ENCODE measurements at regions not wholly inside any gene's neighbourhood (a gene's known extent, or its start where the extent isn't known, plus 50 kb on each side); places are given as distances from the start of the nearest gene placed in this dataset.

DNA sequence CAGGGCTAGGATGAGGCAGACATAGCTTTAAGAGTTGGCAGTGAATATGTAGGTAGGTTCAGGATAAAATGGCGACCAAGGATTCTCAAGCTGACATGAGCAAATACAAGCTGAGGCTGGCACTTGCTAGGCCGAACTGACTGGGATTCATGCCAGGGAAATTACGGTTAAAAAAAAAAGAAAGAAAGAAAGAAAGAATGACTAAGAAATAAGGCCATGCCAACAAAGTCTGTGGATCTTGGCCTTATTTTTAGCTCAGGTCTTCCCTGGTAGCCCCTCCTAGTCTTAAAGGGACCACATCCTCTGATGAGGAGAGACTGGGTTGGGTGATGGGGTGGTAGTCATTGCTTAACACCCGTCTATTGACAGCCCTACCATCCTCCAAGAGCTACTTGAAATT lies 64.4 kb upstream of the KLHL13 start:
- Mint-ChIP-seq H3K4me3 (no peak overlapping the region), H3K9me3 (peaks cover 0 to 7% (median 0%) of the 10 kb centered on the region in 11 donors), H3K27ac (no peak overlapping the region), H3K4me1 (no peaks in the 10 kb centered on the region), H3K27me3 (no peaks in the 10 kb centered on the region), H3K36me3 (no peaks in the 10 kb centered on the region)
- CTCF ChIA-PET = no interaction called here
- Histone ChIP-seq H3K36me3 (ENCODE audit: control insufficient read depth in 2 of 3, insufficient read depth in 3 of 3, low read length in 3 of 3) (no peaks in the 10 kb centered on the region), H3K4me1 (ENCODE audit: control insufficient read depth in 2 of 2, insufficient read depth in 2 of 2, low read length in 2 of 2) (no peaks in the 10 kb centered on the region), H3K27ac (ENCODE audit: low read depth, low read length) (no peak overlapping the region), H3K27me3 (ENCODE audit: control insufficient read depth in 2 of 2, insufficient read depth in 2 of 2, low read length in 2 of 2) (no peaks in the 10 kb centered on the region), H3K9me3 (ENCODE audit: control insufficient read depth in 2 of 3, low read length in 3 of 3) (no peaks in the 10 kb centered on the region), H3K4me3 (ENCODE audit: low read length) (no peak overlapping the region)
- POLR2A ChIA-PET = no interaction called here
- DNase-seq (no peak), ATAC-seq (no peak)
- intact Hi-C loops (cut with micrococcal nuclease) = no loop called here

DNA sequence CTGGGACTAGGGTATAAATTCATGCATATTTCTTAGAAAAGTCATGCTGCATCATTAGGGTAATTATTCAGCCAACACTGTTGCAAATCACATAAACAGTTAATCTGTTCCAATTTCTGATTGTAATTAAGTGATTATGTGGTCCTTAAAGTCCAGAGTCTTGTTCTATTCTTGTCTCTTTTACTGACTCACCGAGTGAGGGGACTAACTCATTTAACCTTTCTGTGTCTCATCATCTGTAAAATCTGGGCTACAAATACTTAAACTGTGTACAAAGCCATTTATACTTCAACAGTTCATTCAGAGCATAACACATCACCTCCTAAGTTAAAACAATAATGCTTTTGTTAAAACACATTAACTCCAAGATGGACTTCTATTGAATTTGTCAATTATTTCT lies 65.4 kb upstream of the KLHL13 start:
- H3K27me3 ChIP-seq (ENCODE audit: control insufficient read depth in 2 of 2, insufficient read depth in 2 of 2, low read length in 2 of 2) = no peaks in the 10 kb centered on the region
- Mint-ChIP-seq H3K27ac (no peak overlapping the region), H3K4me3 (no peak overlapping the region), H3K27me3 (no peaks in the 10 kb centered on the region), H3K36me3 (no peaks in the 10 kb centered on the region), H3K9me3 (peaks cover 0 to 7% (median 0%) of the 10 kb centered on the region in 11 donors), H3K4me1 (no peaks in the 10 kb centered on the region)
- H3K9me3 ChIP-seq (ENCODE audit: control insufficient read depth in 2 of 3, low read length in 3 of 3) = no peaks in the 10 kb centered on the region
- no peaks in the 10 kb centered on the region for H3K4me1 ChIP-seq (ENCODE audit: control insufficient read depth in 2 of 2, insufficient read depth in 2 of 2, low read length in 2 of 2)
- intact Hi-C loops (cut with micrococcal nuclease) = no loop called here
- H3K4me3 ChIP-seq (ENCODE audit: low read length) = no peak overlapping the region
- POLR2A ChIA-PET = no interaction called here
- no peak for ATAC-seq
- no peak for DNase-seq
- CTCF ChIA-PET = no interaction called here
- H3K36me3 ChIP-seq (ENCODE audit: control insufficient read depth in 2 of 3, insufficient read depth in 3 of 3, low read length in 3 of 3) = no peaks in the 10 kb centered on the region
- no peak overlapping the region for H3K27ac ChIP-seq (ENCODE audit: low read depth, low read length)

GRCh38 chrX:118182681-118183080 lies 66.1 kb upstream of the KLHL13 start:
- Mint-ChIP-seq H3K36me3 (no peaks in the 10 kb centered on the region), H3K9me3 (peaks cover 0 to 7% (median 0%) of the 10 kb centered on the region in 11 donors), H3K4me3 (no peak overlapping the region), H3K4me1 (no peaks in the 10 kb centered on the region), H3K27me3 (no peaks in the 10 kb centered on the region), H3K27ac (no peak overlapping the region)
- Histone ChIP-seq H3K4me1 (ENCODE audit: control insufficient read depth in 2 of 2, insufficient read depth in 2 of 2, low read length in 2 of 2) (no peaks in the 10 kb centered on the region), H3K9me3 (ENCODE audit: control insufficient read depth in 2 of 3, low read length in 3 of 3) (no peaks in the 10 kb centered on the region), H3K4me3 (ENCODE audit: low read length) (no peak overlapping the region), H3K27ac (ENCODE audit: low read depth, low read length) (no peak overlapping the region), H3K36me3 (ENCODE audit: control insufficient read depth in 2 of 3, insufficient read depth in 3 of 3, low read length in 3 of 3) (no peaks in the 10 kb centered on the region), H3K27me3 (ENCODE audit: control insufficient read depth in 2 of 2, insufficient read depth in 2 of 2, low read length in 2 of 2) (no peaks in the 10 kb centered on the region)
- intact Hi-C loops (cut with micrococcal nuclease) = no loop called here
- ATAC-seq (no peak), DNase-seq (no peak)
- CTCF ChIA-PET = no interaction called here
- POLR2A ChIA-PET = no interaction called here

- intact Hi-C loops (cut with micrococcal nuclease) = no loop called here
- Mint-ChIP-seq H3K27me3 (no peaks in the 10 kb centered on the region), H3K27ac (no peak overlapping the region), H3K36me3 (no peaks in the 10 kb centered on the region), H3K4me1 (no peaks in the 10 kb centered on the region), H3K9me3 (peaks cover 0 to 7% (median 0%) of the 10 kb centered on the region in 11 donors), H3K4me3 (no peak overlapping the region)
- DNase-seq (no peak), ATAC-seq (no peak)
- Histone ChIP-seq H3K27me3 (ENCODE audit: control insufficient read depth in 2 of 2, insufficient read depth in 2 of 2, low read length in 2 of 2) (no peaks in the 10 kb centered on the region), H3K4me1 (ENCODE audit: control insufficient read depth in 2 of 2, insufficient read depth in 2 of 2, low read length in 2 of 2) (no peaks in the 10 kb centered on the region), H3K9me3 (ENCODE audit: control insufficient read depth in 2 of 3, low read length in 3 of 3) (no peaks in the 10 kb centered on the region), H3K4me3 (ENCODE audit: low read length) (no peak overlapping the region), H3K36me3 (ENCODE audit: control insufficient read depth in 2 of 3, insufficient read depth in 3 of 3, low read length in 3 of 3) (no peaks in the 10 kb centered on the region), H3K27ac (ENCODE audit: low read depth, low read length) (no peak overlapping the region)
- ChIA-PET POLR2A (no interaction called here), CTCF (no interaction called here)
These were observed 67.0 kb upstream of the KLHL13 start for GRCh38 chrX:118183606-118184005.

DNA sequence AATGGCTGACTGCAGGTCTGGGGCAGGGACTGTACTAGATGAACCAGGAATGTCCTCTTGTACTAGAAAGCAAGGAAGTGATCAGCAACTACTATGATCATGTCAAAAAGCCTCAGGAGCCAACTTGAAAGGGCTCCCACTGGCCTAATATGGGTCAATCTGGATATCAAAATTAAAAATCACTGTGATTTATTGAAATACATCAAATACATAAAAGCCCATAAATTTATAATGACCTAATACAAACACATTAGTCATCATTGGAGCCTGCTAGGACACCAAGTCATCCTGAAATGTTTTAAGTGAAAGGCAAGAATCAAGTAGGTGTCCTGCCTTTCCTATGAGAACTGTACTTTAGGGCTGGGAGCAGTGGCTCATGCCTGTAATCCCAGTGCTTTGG lies 70.5 kb upstream of the KLHL13 start:
- H3K9me3 ChIP-seq (ENCODE audit: control insufficient read depth in 2 of 3, low read length in 3 of 3) = no peaks in the 10 kb centered on the region
- H3K27ac ChIP-seq (ENCODE audit: low read depth, low read length) = no peak overlapping the region
- H3K27me3 ChIP-seq (ENCODE audit: control insufficient read depth in 2 of 2, insufficient read depth in 2 of 2, low read length in 2 of 2) = no peaks in the 10 kb centered on the region
- no peaks in the 10 kb centered on the region for H3K4me1 ChIP-seq (ENCODE audit: control insufficient read depth in 2 of 2, insufficient read depth in 2 of 2, low read length in 2 of 2)
- ATAC-seq (no peak), DNase-seq (no peak)
- Mint-ChIP-seq H3K4me3 (no peak overlapping the region), H3K9me3 (peaks cover 0 to 7% (median 0%) of the 10 kb centered on the region in 11 donors), H3K4me1 (no peaks in the 10 kb centered on the region), H3K27me3 (peaks cover 0 to 3% (median 0%) of the 10 kb centered on the region in 5 donors), H3K27ac (no peak overlapping the region), H3K36me3 (no peaks in the 10 kb centered on the region)
- ChIA-PET POLR2A (no interaction called here), CTCF (no interaction called here)
- no peak overlapping the region for H3K4me3 ChIP-seq (ENCODE audit: low read length)
- H3K36me3 ChIP-seq (ENCODE audit: control insufficient read depth in 2 of 3, insufficient read depth in 3 of 3, low read length in 3 of 3) = no peaks in the 10 kb centered on the region
- intact Hi-C loops (cut with micrococcal nuclease) = no loop called here

DNA sequence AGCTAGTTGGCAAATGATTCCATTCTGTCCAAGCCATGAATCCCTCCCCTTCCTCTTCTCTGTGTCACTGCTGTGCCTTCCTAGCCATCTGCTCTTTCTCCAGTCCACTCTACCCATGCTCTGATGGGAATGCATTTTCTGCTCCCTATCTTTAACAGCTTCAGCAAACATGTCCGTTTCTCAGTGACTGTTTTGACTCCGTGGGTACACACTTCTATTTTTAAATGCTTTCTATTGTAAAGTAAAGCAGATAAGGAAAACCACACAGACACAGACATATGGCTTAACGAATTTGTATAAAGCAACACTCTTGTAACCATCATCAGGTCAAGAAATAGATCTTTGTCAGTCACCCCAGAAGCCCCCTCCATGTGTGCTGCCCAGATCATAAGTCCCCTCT lies 72.4 kb upstream of the KLHL13 start:
- ChIA-PET POLR2A (no interaction called here), CTCF (no interaction called here)
- intact Hi-C loops (cut with micrococcal nuclease) = no loop called here
- Mint-ChIP-seq H3K27me3 (peaks cover 0 to 3% (median 0%) of the 10 kb centered on the region in 5 donors), H3K27ac (no peak overlapping the region), H3K4me3 (no peak overlapping the region), H3K36me3 (no peaks in the 10 kb centered on the region), H3K9me3 (no peaks in the 10 kb centered on the region), H3K4me1 (no peaks in the 10 kb centered on the region)
- DNase-seq (no peak), ATAC-seq (no peak)
- no peaks in the 10 kb centered on the region for H3K9me3 ChIP-seq (ENCODE audit: control insufficient read depth in 2 of 3, low read length in 3 of 3)
- H3K4me1 ChIP-seq (ENCODE audit: control insufficient read depth in 2 of 2, insufficient read depth in 2 of 2, low read length in 2 of 2) = no peaks in the 10 kb centered on the region
- H3K27ac ChIP-seq (ENCODE audit: low read depth, low read length) = no peak overlapping the region
- H3K27me3 ChIP-seq (ENCODE audit: control insufficient read depth in 2 of 2, insufficient read depth in 2 of 2, low read length in 2 of 2) = no peaks in the 10 kb centered on the region
- no peaks in the 10 kb centered on the region for H3K36me3 ChIP-seq (ENCODE audit: control insufficient read depth in 2 of 3, insufficient read depth in 3 of 3, low read length in 3 of 3)
- H3K4me3 ChIP-seq (ENCODE audit: low read length) = no peak overlapping the region

DNA sequence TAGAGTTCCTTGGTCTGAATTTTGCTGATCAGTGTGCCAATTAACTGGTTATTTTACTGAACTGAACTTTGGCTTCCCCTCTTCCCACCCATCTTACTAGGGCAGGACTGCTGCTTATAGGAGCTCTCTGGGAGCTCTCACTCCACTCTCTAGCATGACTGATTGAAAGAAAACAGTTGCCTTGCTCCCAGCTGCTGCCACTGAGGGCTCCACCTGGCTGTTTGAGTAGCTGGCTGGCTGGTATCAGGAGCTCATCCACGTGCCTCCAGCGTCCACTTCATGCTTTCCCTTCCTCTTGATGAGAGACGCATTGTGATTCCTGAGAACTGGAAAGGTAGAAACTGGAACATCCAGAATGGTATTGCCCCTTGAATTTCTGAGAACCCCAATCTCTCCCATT lies 73.0 kb upstream of the KLHL13 start:
- no peaks in the 10 kb centered on the region for H3K4me1 ChIP-seq (ENCODE audit: control insufficient read depth in 2 of 2, insufficient read depth in 2 of 2, low read length in 2 of 2)
- ChIA-PET POLR2A (no interaction called here), CTCF (no interaction called here)
- ATAC-seq (no peak), DNase-seq (no peak)
- no peaks in the 10 kb centered on the region for H3K27me3 ChIP-seq (ENCODE audit: control insufficient read depth in 2 of 2, insufficient read depth in 2 of 2, low read length in 2 of 2)
- peaks cover 0 to 3% (median 0%) of the 10 kb centered on the region in 5 donors for H3K27me3 Mint-ChIP-seq
- H3K4me3 Mint-ChIP-seq = no peak overlapping the region
- no peak overlapping the region for H3K27ac Mint-ChIP-seq
- no peaks in the 10 kb centered on the region for H3K9me3 Mint-ChIP-seq
- H3K36me3 ChIP-seq (ENCODE audit: control insufficient read depth in 2 of 3, insufficient read depth in 3 of 3, low read length in 3 of 3) = no peaks in the 10 kb centered on the region
- intact Hi-C loops (cut with micrococcal nuclease) = no loop called here
- no peak overlapping the region for H3K27ac ChIP-seq (ENCODE audit: low read depth, low read length)
- H3K9me3 ChIP-seq (ENCODE audit: control insufficient read depth in 2 of 3, low read length in 3 of 3) = no peaks in the 10 kb centered on the region
- no peak overlapping the region for H3K4me3 ChIP-seq (ENCODE audit: low read length)
- H3K4me1 Mint-ChIP-seq = no peaks in the 10 kb centered on the region
- no peaks in the 10 kb centered on the region for H3K36me3 Mint-ChIP-seq

Measured in naive thymus-derived CD4-positive, alpha-beta T cell (primary cell).